Limb (tissue), 2 donors: ENCODE measurements at regions not wholly inside any gene's neighbourhood (a gene's known extent, or its start where the extent isn't known, plus 50 kb on each side); places are given as distances from the start of the nearest gene placed in this dataset.
"Not testable (repeated sequence)": the region's sequence is repeated elsewhere in the genome, so short reads cannot be mapped to it uniquely, and the experiment has no call there.

ENCODE experiments used
- DNase-seq, 2 donors: peaks; one replicate each; pipeline ENCODE4 v3.0.0-alpha.2; 2016; ENCODE audit errors: extremely low spot score in 2 of 2

DNA sequence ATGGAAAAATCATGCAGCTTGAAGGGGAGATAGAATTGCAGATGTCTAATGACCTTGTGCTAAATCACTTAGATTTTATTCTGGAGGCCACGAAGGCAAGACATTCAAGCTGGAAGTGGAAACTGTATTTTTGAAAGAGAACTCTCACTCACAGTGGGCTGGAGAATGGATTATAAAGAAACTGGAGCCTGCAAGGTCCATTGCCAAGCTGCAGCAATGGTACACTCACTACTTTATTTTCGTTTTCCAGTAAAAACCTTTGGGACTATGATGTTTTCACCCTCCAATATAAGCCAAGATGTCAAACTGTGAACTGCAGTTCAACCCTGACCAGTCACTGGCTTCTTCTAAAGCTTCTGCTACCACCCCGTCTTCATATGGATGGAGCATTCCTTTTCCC is 62.0 kb downstream of the SKIDA1 start:
- peak in 1 of 2 donors; percentile 55 for DNase-seq

DNA sequence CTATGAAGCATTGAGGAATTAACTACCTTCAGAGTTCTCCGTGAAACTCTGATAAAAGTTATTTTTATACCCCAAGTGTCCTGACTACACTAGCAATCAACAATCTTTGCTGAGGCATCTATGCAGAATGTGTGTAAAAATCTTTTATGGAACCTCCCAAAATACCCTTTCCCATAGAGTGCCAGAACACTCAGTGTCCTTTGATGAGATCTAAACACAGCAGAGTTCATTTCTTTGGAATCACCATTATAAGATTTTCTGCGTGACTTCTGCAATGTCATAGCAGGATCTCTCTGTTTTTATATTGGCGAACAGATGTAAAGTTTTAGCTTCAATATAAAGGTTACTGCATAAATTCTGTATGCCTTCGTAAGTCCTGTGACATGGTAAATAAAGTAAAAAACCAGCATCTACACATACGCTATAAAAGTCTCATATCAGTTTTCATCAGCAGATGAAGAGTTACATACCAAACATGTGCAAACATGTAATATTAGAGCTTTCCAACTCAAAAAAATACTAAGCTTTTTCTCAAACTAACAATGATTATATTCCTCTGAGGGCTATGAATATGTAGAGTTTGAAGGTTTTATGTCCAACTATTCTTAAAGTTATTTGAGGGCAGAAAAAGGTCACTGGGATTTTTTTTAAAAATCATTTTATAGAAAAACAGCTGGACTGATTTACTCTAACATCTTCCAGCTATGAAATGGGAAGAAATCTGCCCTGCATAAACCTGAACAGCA is 67.2 kb downstream of the SKIDA1 start:
- peak in 1 of 2 donors; percentile 90 for DNase-seq

DNA sequence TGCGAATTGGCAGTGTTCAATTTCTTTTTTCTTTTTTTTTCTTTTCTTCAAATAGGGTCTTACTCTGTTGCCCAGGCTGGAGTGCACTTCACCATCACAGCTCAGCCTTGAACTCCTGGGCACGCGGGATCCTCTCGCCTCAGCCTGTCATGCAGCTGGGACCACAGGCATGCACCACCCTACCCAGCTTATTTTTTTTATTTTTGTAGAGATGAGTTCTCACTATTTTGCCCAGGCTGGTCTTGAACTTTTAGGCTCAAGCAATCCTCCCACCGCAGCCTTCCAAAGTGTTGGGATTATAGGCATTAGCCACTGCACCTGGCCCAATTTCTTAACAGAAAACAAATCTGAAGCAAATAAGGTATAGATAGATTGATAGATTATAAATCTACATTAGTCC is 69.3 kb downstream of the SKIDA1 start:
- DNase-seq: no peak

DNA sequence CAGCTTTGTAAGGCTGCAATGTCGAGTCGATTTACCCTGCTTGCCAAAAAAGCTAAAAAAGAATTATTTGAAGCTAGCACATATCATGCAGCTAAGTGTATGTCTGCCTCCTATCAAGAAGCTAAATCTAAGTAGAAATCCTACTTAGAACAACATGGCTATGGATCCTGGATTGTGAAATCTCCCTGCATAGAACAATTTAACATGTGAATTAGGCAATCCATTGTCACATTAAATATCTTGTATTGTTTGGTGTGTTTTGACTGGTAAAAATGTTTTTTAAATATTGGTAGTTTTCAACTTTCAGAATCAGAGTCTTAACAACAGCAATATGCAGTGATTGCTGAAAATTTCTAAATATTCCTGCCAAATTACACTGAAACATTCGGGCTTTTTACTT is 73.3 kb downstream of the SKIDA1 start:
- DNase-seq: no peak

DNA sequence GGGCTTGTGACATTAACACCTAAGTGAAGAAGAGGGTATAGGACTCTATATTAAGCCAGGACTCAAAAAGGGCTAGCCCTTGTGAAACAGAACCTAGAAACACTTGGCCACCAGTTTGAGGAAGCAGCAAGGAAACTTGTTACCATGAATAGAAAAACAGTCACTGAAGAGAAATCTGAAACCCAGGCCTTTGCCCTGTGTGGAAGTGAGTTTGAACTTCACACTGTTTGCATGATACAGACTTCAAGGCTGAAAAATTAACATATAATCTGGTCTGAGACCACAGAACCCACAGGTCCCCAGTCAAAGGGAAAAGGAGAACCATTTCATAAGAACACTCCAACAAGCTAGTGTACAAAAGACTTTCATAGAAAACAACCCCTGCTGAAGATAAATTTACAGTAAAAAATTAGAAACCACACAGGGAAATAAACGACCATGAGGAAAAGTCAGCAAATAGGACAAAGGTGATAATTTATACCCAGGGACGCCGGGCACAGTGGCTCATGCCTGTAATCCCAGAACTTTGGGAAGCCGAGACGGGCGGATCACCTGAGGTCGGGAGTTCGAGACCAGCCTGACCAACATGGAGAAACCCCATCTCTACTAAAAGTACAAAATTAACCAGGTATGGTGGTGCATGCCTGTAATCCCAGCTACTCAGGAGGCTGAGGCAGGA is 76.1 kb downstream of the SKIDA1 start:
- DNase-seq: no peak

DNA sequence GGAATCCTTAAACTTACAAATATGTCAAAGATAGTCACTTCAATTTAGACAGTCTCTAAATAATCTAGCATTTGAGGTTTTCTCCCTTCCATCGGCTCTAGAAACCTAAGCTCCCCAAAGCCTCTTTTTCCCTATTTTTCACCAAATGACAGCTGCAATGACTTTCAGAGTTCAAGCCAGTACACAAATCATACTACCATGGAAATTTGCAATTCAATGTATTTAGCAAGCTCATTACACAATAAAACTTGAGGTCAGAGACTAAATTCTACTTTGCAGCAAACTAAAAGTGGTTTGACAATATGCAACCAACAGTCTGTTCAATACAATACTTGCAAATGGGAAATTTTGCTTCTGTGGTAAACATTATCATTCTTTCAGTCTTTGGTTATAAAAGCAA is 80.3 kb downstream of the SKIDA1 start:
- DNase-seq: no peak

DNA sequence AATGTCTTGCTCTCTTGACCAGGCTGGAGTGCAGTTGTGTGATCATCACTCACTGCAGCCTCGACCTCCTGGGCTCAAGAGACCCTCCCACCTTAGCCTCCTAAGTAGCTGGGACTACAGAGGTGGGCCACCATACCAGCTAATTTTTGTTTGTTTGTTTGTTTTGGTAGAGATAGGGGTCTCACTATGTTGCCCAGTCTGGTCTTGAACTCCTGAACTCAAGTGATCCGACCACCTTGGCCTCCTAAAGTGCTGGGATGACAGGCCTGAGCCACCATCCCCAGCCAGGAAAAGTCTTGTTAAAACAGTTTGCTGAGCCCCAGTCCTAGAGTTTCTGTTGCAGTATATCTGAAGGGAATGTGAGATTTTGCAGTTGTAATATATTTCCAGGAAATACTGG is 83.9 kb downstream of the SKIDA1 start:
- DNase-seq: no peak

DNA sequence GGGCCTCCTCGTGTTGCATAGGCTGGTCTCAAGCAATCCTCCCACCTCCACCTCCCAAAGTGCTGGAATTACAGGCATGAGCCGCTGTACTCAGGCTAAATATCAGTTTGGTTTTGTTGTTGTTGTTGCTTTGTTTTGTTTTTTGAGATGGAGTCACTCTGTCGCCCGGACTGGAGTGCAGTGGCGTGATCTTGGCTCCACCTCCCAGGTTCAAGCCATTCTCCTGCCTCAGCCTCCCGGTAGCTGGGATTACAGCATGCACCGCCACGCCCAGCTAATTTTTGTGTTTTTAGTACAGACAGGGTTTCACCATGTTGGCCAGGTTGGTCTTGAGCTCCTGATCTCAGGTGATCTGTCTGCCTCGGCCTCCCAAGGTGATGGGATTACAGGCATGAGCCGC is 86.6 kb downstream of the SKIDA1 start:
- not testable (repeated sequence) for DNase-seq

DNA sequence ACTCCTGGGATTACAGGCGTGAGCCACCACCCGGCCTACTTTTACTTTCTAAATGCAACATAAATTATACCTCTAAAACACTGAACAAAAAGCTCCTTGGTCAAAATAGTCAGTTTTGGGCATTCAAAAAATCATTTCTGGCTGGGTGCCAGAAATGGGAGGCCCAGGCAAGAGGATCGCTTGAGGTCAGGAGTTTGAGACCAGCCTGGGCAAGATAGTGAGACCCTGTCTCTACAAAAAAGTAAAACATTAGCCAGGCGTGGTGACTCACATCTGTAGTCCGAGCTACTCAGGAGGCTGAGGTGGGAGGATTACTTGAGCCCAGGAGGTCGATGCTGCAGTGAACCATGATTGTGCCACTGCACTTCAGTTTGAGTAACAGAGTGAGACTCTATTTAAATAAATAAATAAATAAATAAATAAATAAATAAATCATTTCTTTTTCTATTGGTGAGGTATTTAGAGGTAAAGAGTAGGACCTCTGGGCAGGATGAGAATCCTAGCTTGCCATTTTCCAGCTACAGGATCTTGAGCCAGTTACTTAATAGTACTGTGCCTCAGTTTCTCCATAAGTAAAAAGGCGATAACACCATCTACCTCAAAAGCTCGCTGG is 87.6 kb downstream of the SKIDA1 start:
- no peak for DNase-seq

DNA sequence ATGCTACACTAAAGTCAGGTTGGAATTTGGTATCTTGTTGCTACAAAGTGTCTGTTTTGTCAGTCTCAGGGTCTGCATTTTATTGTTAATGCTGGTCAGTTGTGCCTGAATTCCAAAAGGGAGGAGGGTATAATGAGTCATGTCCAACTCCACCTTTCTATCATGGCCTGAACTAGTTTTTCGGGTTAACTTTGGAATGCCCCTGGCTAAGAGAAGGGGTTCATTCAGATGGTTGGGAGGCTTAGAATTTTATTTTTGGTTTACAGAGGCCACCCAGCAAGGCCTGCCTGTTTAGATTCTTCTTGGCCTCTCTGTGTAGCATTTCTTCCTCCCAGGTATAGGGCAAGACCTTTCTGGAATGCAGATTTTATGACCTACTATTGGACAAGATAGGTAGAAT is 93.2 kb downstream of the SKIDA1 start:
- DNase-seq: no peak

DNA sequence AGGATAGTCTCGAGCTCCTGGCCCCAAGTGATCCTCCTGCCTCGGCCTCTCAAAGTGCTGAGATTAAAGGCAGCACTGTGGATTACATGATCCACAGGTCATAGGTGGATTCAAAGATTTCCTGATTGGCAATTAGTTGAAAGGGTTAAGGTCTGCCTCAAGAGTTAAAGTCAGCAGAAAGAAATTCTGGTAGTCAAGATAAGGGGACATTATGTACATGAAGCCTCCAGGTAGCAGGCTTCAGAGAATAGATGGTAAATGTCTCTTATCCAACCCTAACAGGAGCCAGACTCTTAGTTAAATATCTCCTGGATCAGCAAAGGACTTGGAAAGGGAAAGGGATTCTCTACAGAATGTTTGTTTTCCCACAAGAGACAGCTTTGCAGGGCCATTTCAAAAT is 93.7 kb downstream of the SKIDA1 start:
- DNase-seq: no peak

DNA sequence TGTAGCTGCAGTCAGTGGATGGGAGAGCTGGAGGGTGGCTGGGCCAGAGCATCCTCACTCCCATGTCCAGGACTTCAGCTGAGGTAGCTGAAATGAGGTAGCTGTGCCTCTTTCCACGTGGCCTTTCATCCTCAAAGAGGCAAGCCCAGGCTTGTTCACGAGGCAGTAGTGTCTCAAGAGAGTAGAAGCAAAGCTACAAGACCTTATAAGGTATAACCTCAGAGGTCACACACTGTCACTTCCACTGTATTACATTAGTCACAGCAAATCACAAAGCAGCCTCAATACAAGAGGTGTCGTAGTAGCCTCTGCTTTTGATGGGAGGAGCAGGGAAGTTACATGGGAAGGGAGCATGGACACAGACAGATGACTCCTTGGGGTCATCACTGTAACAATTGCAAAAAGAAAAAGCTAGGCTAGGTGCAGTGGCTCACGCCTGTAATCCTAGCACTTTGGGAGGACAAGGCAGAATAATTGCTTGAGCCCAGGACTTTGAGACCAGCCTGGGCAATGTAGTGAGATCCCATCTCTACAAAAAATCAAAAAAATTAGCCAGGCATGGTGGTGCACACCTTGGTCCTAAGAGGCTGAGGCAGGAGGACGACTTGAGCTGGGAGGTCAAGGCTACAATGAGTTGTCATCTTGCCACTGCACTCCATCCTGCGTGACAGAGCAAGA is 97.5 kb downstream of the SKIDA1 start:
- no peak for DNase-seq

DNA sequence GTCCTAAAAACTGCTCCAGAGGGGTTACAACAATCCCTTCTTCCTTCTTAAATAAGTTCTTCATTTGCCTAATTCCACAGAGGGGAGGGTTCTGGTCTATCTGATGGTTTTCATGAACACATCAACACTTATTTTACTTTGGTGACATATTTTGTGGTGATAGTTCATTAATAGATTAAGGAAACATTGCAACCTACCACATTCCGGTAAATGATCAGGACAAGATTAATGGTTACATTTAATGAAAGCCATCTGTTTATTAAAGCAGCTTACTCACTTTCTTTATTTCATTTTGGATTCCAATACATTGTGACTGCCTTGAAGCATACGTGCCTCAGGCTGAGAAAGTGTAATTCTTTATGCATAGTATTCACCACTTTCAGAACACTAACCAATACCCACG is 101.0 kb downstream of the SKIDA1 start:
- DNase-seq: peak in 1 of 2 donors; percentile 32

DNA sequence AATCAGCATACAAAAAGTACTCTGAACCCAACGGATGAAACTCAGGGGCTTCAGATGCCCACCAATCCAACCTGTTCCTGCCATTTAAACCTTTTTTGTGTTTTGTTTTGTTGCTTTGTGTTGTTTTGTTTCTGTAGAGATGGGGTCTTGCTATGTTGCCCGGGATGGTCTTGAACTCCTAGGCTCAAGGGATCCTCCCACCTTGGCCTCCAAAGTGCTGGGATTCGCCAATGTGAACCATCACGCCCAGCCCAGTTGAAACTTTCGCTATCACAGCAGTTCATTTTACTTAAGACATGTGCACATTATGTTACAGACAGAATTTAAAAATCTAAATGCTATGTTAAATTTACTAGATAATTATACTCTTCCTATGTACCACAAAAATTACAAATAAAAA is 101.6 kb downstream of the SKIDA1 start:
- DNase-seq: no peak

DNA sequence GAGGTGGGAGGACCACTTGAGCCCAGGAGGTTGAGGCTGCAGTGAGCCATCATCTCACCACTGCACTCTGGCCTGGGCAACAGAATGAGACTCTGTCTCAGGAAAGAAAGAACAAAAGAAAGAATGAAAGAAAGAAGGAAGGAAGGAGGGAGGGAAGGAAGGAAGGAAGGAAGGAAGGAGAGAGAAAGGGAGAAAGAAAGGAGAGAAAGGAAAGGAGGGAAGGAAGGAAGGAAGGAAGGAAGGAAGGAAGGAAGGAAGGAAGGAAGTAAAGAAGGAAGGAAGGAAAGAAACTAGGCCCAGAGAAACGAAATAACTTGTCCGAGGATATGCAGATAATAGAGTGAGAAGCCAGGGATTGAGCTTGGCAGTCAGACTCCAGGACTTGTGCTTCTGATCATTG is 102.1 kb downstream of the SKIDA1 start:
- no peak for DNase-seq

DNA sequence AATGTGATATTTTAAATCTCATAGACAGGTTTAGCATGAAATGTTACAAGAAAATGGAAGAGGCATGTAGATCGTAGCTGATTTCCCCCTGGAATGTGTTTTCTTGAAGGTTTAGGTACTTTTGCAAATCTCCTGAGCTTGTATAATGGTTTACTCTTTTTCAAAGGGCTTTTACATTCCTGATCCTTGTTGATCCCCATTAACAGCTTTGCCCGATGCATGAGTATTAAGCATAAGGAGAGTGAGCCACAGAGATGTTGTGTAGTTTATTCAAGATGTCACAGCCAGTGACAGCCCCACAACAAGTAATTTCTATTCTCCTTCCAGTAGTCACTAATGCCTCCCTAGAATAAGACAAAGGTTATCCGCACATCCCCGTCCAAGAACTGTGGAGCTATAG is 103.7 kb downstream of the SKIDA1 start:
- DNase-seq: no peak

DNA sequence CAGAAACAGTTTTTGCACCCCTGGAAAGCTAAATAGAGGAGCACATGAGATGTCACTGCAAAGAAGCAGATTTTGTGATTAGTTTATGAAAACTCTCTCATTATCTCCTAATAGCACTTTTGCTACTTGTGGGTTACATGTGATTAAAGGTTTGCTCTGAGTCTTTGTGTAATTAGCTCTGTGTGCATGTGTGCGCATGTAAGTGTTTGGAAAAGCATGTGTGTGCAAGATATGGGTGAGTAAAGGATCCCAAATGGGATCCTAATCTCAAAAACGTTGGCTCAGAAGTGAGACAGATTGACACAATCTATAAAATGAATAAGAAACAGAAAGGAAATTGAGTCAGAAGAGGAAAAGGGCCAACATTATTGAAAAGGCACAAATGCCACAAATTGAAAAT is 104.5 kb downstream of the SKIDA1 start:
- DNase-seq: no peak

DNA sequence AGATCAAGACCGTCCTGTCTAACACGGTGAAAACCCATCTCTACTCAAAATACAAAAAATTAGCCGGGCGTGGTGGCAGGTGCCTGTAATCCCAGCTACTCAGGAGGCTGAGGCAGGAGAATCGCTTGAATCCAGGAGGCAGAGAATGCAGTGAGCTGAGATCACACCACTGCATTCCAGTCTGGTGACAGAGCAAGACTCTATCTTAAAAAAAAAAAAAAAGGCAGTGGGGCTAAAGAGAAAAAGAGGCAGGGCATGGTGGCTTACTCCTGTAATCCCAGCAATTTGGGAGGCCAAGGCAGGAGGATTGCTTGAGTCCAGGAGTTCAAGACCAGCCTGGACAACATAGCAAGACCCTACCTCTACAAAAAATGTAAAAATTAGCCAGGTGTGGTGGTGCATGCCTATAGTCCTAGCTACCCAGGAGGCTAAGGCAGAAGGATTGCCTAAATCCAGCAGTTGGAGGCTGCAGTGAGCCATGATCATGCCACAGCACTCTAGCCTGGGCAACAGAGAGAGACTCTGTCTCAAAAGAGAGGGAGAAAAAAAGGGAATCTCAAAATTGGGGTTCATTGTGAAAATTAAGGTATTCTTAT is 106.4 kb downstream of the SKIDA1 start:
- not testable (repeated sequence) for DNase-seq

DNA sequence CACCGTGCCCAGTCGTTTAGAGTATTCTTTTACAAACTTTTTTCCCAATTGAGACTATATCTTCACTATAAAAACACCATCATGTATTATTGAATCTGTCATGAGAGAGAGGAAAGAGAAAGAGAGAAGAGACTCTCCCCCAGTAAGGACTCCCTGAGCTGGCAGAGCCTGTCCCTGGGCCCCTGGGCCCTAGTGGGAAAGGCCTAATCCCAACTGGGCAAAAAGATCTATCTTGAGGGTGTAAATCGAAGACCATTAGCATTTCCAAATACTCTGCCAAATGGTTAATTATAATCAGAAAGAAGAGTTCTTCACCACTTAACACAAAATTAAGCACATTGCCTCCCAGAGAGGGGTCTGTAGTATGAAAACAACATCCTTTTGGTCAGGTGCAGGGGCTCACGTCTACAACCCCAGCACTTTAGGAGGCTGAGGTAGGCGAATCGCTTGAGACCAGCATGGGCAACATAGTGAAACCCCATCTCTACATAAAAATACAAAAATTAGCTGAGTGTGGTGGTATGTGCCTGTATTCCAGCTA is 108.2 kb downstream of the SKIDA1 start:
- no peak for DNase-seq

DNA sequence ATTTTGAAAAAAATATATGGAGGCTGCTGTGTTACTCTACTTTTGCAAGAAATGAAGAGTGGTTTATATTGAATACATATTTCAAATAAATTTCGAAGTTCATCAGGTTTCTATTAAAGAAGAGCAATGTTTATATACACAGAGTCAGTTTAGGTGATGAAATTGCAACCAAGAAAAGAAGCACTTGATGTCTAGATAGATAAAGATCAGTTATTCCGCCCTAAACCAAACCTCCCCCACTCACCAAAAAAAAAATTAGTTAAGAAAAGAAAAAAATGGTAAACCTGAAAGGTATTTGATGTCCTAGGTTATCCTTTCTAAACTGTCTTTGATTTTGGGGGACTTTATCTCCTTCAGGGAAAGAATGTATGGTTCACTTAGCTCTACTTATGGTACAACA is 111.8 kb downstream of the SKIDA1 start:
- no peak for DNase-seq

DNA sequence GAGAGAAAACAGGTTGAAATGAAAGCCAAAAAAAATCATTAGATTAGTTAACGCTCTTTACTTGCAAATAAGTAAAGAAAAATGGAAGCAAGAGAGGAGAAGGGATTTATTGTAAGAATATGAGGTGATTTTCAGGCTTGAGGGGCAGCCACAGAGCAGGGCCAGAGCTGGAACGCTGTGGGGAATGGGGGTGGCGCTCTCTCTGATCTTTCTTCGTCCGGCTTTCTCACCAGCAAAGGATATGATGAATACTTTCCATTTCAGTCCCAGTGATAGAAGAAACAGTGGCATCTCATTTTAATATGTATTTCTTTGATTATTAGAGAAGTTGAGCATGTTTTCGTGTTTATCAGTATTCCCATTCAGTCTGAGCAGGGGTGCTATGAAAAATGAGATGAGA is 112.2 kb downstream of the SKIDA1 start:
- no peak for DNase-seq
